ENCODE measurements at regions not wholly inside any gene's neighbourhood (a gene's known extent, or its start where the extent isn't known, plus 50 kb on each side); places are given as distances from the start of the nearest gene placed in this dataset.

GRCh38 chr21:43305336-43305665, 121.6 kb downstream of the SIK1 start:
- TF ChIP-seq, protein P1, sequence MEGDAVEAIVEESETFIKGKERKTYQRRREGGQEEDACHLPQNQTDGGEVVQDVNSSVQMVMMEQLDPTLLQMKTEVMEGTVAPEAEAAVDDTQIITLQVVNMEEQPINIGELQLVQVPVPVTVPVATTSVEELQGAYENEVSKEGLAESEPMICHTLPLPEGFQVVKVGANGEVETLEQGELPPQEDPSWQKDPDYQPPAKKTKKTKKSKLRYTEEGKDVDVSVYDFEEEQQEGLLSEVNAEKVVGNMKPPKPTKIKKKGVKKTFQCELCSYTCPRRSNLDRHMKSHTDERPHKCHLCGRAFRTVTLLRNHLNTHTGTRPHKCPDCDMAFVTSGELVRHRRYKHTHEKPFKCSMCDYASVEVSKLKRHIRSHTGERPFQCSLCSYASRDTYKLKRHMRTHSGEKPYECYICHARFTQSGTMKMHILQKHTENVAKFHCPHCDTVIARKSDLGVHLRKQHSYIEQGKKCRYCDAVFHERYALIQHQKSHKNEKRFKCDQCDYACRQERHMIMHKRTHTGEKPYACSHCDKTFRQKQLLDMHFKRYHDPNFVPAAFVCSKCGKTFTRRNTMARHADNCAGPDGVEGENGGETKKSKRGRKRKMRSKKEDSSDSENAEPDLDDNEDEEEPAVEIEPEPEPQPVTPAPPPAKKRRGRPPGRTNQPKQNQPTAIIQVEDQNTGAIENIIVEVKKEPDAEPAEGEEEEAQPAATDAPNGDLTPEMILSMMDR (IDR thresholded peaks at IDR 0.05), result no peak
- TF ChIP-seq POLR2A (IDR thresholded peaks at IDR 0.05), result no peak
- no peak for TF ChIP-seq EP300 (IDR thresholded peaks at IDR 0.05)
